HG03469 (cell line): ENCODE measurements at regions not wholly inside any gene's neighbourhood (a gene's known extent, or its start where the extent isn't known, plus 50 kb on each side); places are given as distances from the start of the nearest gene placed in this dataset.
"Not testable (repeated sequence)": the region's sequence is repeated elsewhere in the genome, so short reads cannot be mapped to it uniquely, and the experiment has no call there.

Experiments used
- ATAC-seq: cut with Tn5 transposase; IDR thresholded peaks from one replicate; pipeline ENCODE4 v1.9.1; 2021; ENCODE audit warnings: mild to moderate bottlenecking, moderate library complexity, moderate number of reproducible peaks; ENCODE audit not compliant: unreplicated experiment

- ATAC-seq, result no peak
Measured at GRCh38 chr2:176781570-176782217, 430.9 kb upstream of the HNRNPA3 start.

DNA sequence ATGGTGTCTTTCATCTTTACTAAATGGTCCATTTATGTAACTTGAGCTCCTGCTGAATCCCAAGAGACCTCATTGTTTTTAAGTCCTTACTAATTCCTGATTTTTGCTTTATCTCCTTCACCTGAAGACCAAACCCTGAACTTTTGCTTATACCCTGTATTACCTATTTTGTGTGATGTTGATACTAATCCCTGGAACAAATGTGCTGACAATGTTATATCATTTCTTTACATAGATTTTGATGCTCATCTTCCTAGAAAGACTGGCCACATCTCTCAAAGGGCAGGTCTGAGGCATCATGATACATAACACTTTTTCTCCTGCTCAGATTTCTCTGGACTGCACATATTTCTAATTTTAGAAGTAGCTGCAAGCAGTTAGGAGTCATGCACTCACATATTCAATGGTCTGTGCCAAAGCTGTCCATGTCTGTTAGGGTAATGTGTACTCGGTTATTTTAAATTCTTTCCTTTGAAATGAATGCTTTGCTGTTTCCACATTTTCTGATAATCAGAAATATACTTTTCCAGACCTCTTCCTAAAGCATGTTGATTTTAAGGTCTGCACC is 427.9 kb upstream of the HNRNPA3 start:
- ATAC-seq, result no peak

GRCh38 chr2:176789751-176790150 is 422.8 kb upstream of the HNRNPA3 start:
- ATAC-seq, result no peak

- ATAC-seq, result no peak
Measured at GRCh38 chr2:176790468-176790867, 422.1 kb upstream of the HNRNPA3 start.

- no peak for ATAC-seq
Measured at GRCh38 chr2:176793792-176794191, 418.8 kb upstream of the HNRNPA3 start.

DNA sequence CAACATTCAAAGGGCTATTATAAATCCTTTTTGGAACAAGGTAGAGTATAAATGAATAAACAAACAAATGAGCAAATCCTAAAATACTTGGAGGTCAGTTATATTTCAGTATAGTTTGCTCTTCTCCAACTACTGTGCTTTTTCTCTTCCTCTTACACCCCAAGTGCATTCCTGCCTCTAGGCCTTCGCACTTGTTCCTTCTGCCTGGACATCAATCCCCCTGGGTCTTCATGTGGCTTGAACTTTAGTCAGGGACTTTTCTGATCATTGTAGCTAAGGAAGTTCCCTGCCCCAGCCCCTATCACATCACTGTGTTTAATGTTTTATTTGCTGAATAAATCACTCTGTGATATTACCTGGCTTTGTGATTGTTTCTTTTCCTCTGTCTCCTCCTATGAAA is 418.2 kb upstream of the HNRNPA3 start:
- ATAC-seq, result no peak

- no peak for ATAC-seq
Measured at GRCh38 chr2:176795823-176796222, 416.8 kb upstream of the HNRNPA3 start.

GRCh38 chr2:176796677-176797076 is 415.9 kb upstream of the HNRNPA3 start:
- ATAC-seq, result not testable (repeated sequence)

- ATAC-seq, result no peak
Measured at GRCh38 chr2:176804392-176804791, 408.2 kb upstream of the HNRNPA3 start.

GRCh38 chr2:176805345-176805744 is 407.2 kb upstream of the HNRNPA3 start:
- no peak for ATAC-seq

- ATAC-seq, result no peak
Measured at GRCh38 chr2:176812246-176812775, 400.3 kb upstream of the HNRNPA3 start.

DNA sequence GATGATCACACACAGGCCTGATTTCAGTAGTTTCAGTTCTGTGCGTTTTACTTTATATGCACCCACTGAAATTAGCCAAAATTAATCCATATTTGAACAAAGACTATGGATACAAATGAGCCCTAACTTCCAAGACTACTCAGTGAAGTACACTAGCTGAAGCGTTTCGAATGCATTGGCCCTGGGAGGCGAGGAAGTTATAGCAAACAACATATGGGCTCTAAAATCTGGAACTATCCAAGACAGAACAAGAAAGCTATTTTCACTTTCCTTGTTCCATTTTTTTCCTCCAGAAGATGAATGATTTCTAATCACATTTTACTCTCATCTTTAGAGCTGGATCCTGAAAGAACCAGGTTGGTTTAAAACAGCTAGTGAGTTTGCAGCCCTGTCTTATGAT is 399.4 kb upstream of the HNRNPA3 start:
- ATAC-seq, result no peak

DNA sequence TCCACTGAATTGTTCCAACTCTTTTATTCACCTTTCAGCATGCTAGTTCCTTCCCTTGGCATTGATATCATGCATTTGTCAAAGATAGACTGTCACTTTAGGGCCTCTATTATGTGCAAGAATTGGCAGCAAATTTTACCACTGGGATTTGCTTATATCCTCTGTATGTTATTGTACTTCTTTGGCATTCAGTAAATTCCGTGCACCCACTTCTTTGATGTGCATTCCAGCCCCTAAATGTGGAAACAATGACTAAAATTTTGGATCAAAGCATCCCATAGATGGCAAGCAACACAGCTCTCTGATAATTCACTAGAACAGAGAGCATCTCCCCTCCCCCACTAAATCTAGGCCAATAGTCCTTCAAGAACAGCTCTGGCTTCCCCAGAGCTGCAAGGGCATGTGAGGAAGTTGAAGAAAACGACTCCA is 399.0 kb upstream of the HNRNPA3 start:
- ATAC-seq, result no peak

GRCh38 chr2:176814274-176814673 is 398.3 kb upstream of the HNRNPA3 start:
- ATAC-seq, result no peak

GRCh38 chr2:176814740-176815367 is 397.7 kb upstream of the HNRNPA3 start:
- ATAC-seq, result no peak

DNA sequence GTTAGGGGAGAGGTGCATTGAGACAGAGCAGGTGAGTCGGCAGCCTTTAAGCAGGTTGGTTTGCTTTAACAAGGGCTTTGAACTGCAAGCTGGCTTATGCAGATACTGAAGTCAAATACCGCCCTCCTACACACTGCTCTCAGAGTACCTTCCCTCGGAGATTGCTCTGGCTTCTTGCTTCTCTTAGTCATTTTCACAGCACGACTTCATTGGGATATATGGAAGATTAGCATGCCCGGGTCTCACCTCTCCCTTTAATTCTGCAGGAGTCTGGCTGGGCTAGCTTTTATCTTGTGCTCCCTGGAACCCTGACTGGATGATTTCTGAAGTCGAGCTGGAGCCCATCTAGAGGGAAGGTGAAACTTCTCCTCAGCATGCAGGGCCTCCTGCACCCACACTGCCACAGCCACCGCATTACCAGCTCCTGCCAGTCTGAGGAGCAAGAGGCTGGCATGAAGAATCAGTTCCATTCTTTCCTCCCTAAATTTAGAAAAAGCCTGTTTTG is 395.5 kb upstream of the HNRNPA3 start:
- ATAC-seq, result no peak

DNA sequence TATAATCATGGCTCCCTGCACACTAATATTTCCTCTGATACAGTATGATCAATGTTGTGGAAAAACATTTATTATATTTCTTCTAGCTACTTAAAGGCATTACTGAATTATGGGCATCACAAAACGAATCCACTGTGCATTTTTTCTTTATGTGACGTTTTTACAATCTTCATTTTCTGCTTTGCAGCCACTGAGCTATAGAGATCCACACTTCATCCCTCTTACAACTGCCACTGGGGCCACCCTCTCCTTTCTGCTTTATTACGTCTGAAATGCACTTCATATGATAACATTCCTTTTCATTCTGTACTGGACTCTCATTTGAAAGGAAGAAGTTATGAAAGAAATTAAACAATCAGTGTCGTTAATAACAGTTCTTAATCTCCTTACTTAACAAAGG is 394.5 kb upstream of the HNRNPA3 start:
- no peak for ATAC-seq

- ATAC-seq, result no peak
Measured at GRCh38 chr2:176818617-176819016, 394.0 kb upstream of the HNRNPA3 start.

GRCh38 chr2:176819306-176819705 is 393.3 kb upstream of the HNRNPA3 start:
- no peak for ATAC-seq

DNA sequence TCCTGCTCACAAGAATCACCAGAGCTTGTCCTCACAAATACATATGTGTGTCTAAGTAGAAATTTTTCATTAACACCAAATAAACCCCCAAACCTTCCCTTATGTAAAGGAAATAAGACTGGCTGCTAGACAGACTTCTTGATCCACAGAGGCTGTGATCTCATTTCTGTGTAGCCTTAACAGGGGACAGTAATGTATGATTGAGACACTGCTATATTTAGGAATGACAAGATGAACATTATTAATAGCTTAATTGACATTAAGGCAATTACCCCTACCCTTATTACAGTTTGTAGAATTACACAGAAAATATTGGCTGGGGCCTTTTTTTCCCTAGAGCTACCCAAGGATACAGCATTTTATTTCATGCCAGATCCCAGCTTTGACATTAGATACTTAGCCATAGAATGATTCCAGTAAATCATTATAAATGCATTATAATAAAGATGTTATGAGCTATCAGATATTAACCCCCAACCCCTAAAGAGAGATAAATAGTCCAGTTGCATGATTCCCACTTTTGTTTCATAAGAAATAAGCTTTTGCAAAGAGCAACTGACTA is 392.1 kb upstream of the HNRNPA3 start:
- no peak for ATAC-seq

- ATAC-seq, result no peak
Measured at GRCh38 chr2:176821350-176821749, 391.2 kb upstream of the HNRNPA3 start.

DNA sequence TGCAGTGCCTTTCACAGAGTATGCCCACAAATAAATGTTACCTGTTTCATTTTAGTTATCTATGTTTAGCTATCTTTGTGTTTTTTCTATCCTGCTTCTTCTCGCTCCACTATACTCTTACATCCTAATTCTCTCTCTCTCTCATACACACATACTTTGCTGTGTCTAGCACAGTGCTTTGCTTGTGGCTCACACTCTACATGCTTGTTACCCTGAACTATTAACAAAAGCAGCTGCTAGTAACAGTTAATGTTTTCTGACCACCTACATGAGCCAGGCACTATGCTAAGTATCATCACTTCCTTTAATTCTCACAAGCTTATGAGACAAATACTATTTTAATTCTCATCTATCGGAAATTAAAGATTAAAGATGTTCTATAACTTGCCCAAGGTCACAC is 390.5 kb upstream of the HNRNPA3 start:
- ATAC-seq, result no peak
